ENCODE measurements at regions not wholly inside any gene's neighbourhood (a gene's known extent, or its start where the extent isn't known, plus 50 kb on each side); places are given as distances from the start of the nearest gene placed in this dataset.
"Not testable (repeated sequence)": the region's sequence is repeated elsewhere in the genome, so short reads cannot be mapped to it uniquely, and the experiment has no call there.

GRCh38 chr20:47929368-47930115, 144.3 kb upstream of the SULF2 start:
- no peak for DNase-seq (ENCODE audit: low spot score)

GRCh38 chr20:47927944-47928343, 142.7 kb upstream of the SULF2 start:
- DNase-seq (ENCODE audit: low spot score), result no peak

- no peak for DNase-seq (ENCODE audit: low spot score)
These were observed 142.1 kb upstream of the SULF2 start for GRCh38 chr20:47927385-47927851.

- DNase-seq (ENCODE audit: low spot score), result no peak
These were observed 141.4 kb upstream of the SULF2 start for GRCh38 chr20:47926731-47927130.

- no peak for DNase-seq (ENCODE audit: low spot score)
These were observed 140.3 kb upstream of the SULF2 start for GRCh38 chr20:47925593-47925992.

- DNase-seq (ENCODE audit: low spot score), result no peak
These were observed 137.0 kb upstream of the SULF2 start for GRCh38 chr20:47922269-47922668.

- not testable (repeated sequence) for DNase-seq (ENCODE audit: low spot score)
These were observed 136.5 kb upstream of the SULF2 start for GRCh38 chr20:47921829-47922228.

- no peak for DNase-seq (ENCODE audit: low spot score)
These were observed 136.1 kb upstream of the SULF2 start for GRCh38 chr20:47921408-47921807.

GRCh38 chr20:47917549-47918070, 132.3 kb upstream of the SULF2 start:
- no peak for DNase-seq (ENCODE audit: low spot score)

- DNase-seq (ENCODE audit: low spot score), result no peak
These were observed 130.2 kb upstream of the SULF2 start for GRCh38 chr20:47915495-47915894.

- no peak for DNase-seq (ENCODE audit: low spot score)
These were observed 129.5 kb upstream of the SULF2 start for GRCh38 chr20:47914792-47915191.

GRCh38 chr20:47912786-47913501, 127.7 kb upstream of the SULF2 start:
- not testable (repeated sequence) for DNase-seq (ENCODE audit: low spot score)

GRCh38 chr20:47912165-47912564, 126.9 kb upstream of the SULF2 start:
- not testable (repeated sequence) for DNase-seq (ENCODE audit: low spot score)

GRCh38 chr20:47909696-47910369, 124.6 kb upstream of the SULF2 start:
- not testable (repeated sequence) for DNase-seq (ENCODE audit: low spot score)

- not testable (repeated sequence) for DNase-seq (ENCODE audit: low spot score)
These were observed 123.2 kb upstream of the SULF2 start for GRCh38 chr20:47908361-47909035.

- DNase-seq (ENCODE audit: low spot score), result not testable (repeated sequence)
These were observed 122.7 kb upstream of the SULF2 start for GRCh38 chr20:47907951-47908350.

GRCh38 chr20:47907031-47907675, 121.9 kb upstream of the SULF2 start:
- DNase-seq (ENCODE audit: low spot score), result no peak

- DNase-seq (ENCODE audit: low spot score), result no peak
These were observed 121.0 kb upstream of the SULF2 start for GRCh38 chr20:47906348-47906660.

GRCh38 chr20:47905628-47906347, 120.5 kb upstream of the SULF2 start:
- no peak for DNase-seq (ENCODE audit: low spot score)

GRCh38 chr20:47903009-47903408, 117.7 kb upstream of the SULF2 start:
- not testable (repeated sequence) for DNase-seq (ENCODE audit: low spot score)

- not testable (repeated sequence) for DNase-seq (ENCODE audit: low spot score)
These were observed 114.0 kb upstream of the SULF2 start for GRCh38 chr20:47899313-47899712.
